WTC11 (cell line): ENCODE measurements at regions not wholly inside any gene's neighbourhood (a gene's known extent, or its start where the extent isn't known, plus 50 kb on each side); places are given as distances from the start of the nearest gene placed in this dataset.
"Not testable (repeated sequence)": the region's sequence is repeated elsewhere in the genome, so short reads cannot be mapped to it uniquely, and the experiment has no call there.

ENCODE experiments used
- ATAC-seq: fragments of 200-7000 bp; cut with Tn5 transposase; 2 replicates; pipeline ENCODE4 v1.10.0; 2021; ENCODE audit warnings: mild to moderate bottlenecking, moderate library complexity
- CTCF ChIA-PET: fragments of 300-600 bp; sonication (Branson Sonifier 250); formaldehyde crosslinking; loops from one replicate; lab custom pipeline; 2021; ENCODE audit warnings: antibody characterized with exemption; lab: Charles Lee
- POLR2A ChIA-PET: fragments of 350-600 bp; sonication (Branson Sonifier 250); formaldehyde crosslinking; loops from one replicate; lab custom pipeline; 2021; ENCODE audit warnings: antibody characterized with exemption; lab: Charles Lee
- DNase-seq: peaks from one replicate; pipeline ENCODE4 v3.0.0; 2021; ENCODE audit warnings: low spot score
- H3K27ac Mint-ChIP-seq: 2 replicates; pipeline ENCODE4 v1.8.0; 2021; ENCODE audit warnings: mixed read lengths
- H3K27me3 Mint-ChIP-seq: 2 replicates; pipeline ENCODE4 v1.8.0; 2021; ENCODE audit warnings: low read depth, mild to moderate bottlenecking, moderate library complexity, mixed read lengths
- H3K36me3 Mint-ChIP-seq: 2 replicates; pipeline ENCODE4 v1.8.0; 2021; ENCODE audit warnings: mixed read lengths
- H3K4me1 Mint-ChIP-seq: 2 replicates; pipeline ENCODE4 v1.8.0; 2022; ENCODE audit warnings: mixed read lengths
- H3K4me3 Mint-ChIP-seq: 2 replicates; pipeline ENCODE4 v1.8.0; 2021; ENCODE audit warnings: mild to moderate bottlenecking, moderate library complexity, mixed read lengths
- H3K9me3 Mint-ChIP-seq: 2 replicates; pipeline ENCODE4 v1.8.0; 2021; ENCODE audit warnings: mixed read lengths
- AFF4 ChIP-seq: sonication (generic); formaldehyde crosslinking; IDR thresholded peaks from 2 replicates; pipeline ENCODE4 v1.8.1; 2023; ENCODE audit warnings: mild to moderate bottlenecking, missing genetic modification reagents, borderline replicate concordance
- ATF3 ChIP-seq: sonication (generic); formaldehyde crosslinking; conservative IDR thresholded peaks from 2 replicates; pipeline ENCODE4 v1.8.1; 2022; ENCODE audit warnings: mild to moderate bottlenecking, missing genetic modification reagents
- ATF6 ChIP-seq: sonication (generic); formaldehyde crosslinking; IDR thresholded peaks from 2 replicates; pipeline ENCODE4 v1.8.1; 2023; ENCODE audit warnings: mild to moderate bottlenecking, missing genetic modification reagents
- CBFB ChIP-seq: sonication (generic); formaldehyde crosslinking; IDR thresholded peaks from 2 replicates; pipeline ENCODE4 v1.8.1; 2022; ENCODE audit warnings: mild to moderate bottlenecking, low read depth, missing genetic modification reagents
- CREB1 ChIP-seq: sonication (generic); formaldehyde crosslinking; IDR thresholded peaks from 2 replicates; pipeline ENCODE4 v1.8.0; 2023; ENCODE audit warnings: mild to moderate bottlenecking, missing genetic modification reagents
- E2F4 ChIP-seq: sonication (generic); formaldehyde crosslinking; IDR thresholded peaks from 2 replicates; pipeline ENCODE4 v1.8.1; 2022; ENCODE audit warnings: low read depth, mild to moderate bottlenecking, moderate library complexity, missing genetic modification reagents, borderline replicate concordance
- FOXK1 ChIP-seq: sonication (generic); formaldehyde crosslinking; IDR thresholded peaks from 2 replicates; pipeline ENCODE4 v1.8.0; 2022; ENCODE audit warnings: mild to moderate bottlenecking, moderate library complexity, missing genetic modification reagents
- FOXP1 ChIP-seq: sonication (generic); formaldehyde crosslinking; IDR thresholded peaks from 2 replicates; pipeline ENCODE4 v1.8.0; 2022; ENCODE audit warnings: missing genetic modification reagents, mild to moderate bottlenecking, moderate library complexity, borderline replicate concordance
- GTF2I ChIP-seq: fragments of 250-450 bp; sonication (Bioruptor Pico); conservative IDR thresholded peaks from 2 replicates; pipeline ENCODE4 v1.4.0; 2021; ENCODE audit warnings: mild to moderate bottlenecking
- MYBL2 ChIP-seq: sonication (generic); formaldehyde crosslinking; IDR thresholded peaks from 2 replicates; pipeline ENCODE4 v1.8.1; 2023; ENCODE audit warnings: mild to moderate bottlenecking, moderate library complexity, missing genetic modification reagents
- OVOL2 ChIP-seq: fragments of 250-450 bp; sonication (Bioruptor Pico); IDR thresholded peaks from 2 replicates; pipeline ENCODE4 v1.9.0; 2021; ENCODE audit warnings: mild to moderate bottlenecking, borderline replicate concordance
- PREB ChIP-seq: sonication (generic); formaldehyde crosslinking; IDR thresholded peaks from 2 replicates; pipeline ENCODE4 v1.8.1; 2022; ENCODE audit warnings: mild to moderate bottlenecking, missing genetic modification reagents, moderate library complexity, borderline replicate concordance
- STAT6 ChIP-seq: sonication (generic); formaldehyde crosslinking; conservative IDR thresholded peaks from 2 replicates; pipeline ENCODE4 v1.8.1; 2023; ENCODE audit warnings: mild to moderate bottlenecking, low read depth, missing genetic modification reagents, moderate library complexity
- USF1 ChIP-seq: sonication (generic); formaldehyde crosslinking; IDR thresholded peaks from 2 replicates; pipeline ENCODE4 v1.8.0; 2022; ENCODE audit warnings: mild to moderate bottlenecking, missing genetic modification reagents
- ZBTB21 ChIP-seq: sonication (generic); formaldehyde crosslinking; IDR thresholded peaks from 2 replicates; pipeline ENCODE4 v1.8.1; 2023; ENCODE audit warnings: mild to moderate bottlenecking, missing genetic modification reagents, borderline replicate concordance
- ZBTB43 ChIP-seq: sonication (generic); formaldehyde crosslinking; IDR thresholded peaks from 2 replicates; pipeline ENCODE4 v1.8.1; 2023; ENCODE audit warnings: mild to moderate bottlenecking, missing genetic modification reagents

- ATAC-seq, H3K4me3 Mint-ChIP-seq, CTCF ChIA-PET, H3K27ac Mint-ChIP-seq, H3K27me3 Mint-ChIP-seq, H3K4me1 Mint-ChIP-seq, H3K36me3 Mint-ChIP-seq, DNase-seq: not testable (repeated sequence)
- TF ChIP-seq GTF2I (CRISPR knock-in tag): 0 out of 2 replicates have a peak, but pooled peaks have one; percentile 7
- H3K9me3 Mint-ChIP-seq: peaks cover 11% of the 10 kb centered on the region
- POLR2A ChIA-PET: interaction anchor here (0.6 kb wide), 1 partner anchor 22 kb away, joined by 3 read pairs; no protein-coding TSS in a partner anchor
These were observed 230.6 kb upstream of the ETAA1 start for GRCh38 chr2:67166511-67166910.

GRCh38 chr2:67169417-67170140 is 227.6 kb upstream of the ETAA1 start:
- Mint-ChIP-seq H3K9me3 (peaks cover 11% of the 10 kb centered on the region), H3K27me3 (no peaks in the 10 kb centered on the region), H3K4me3 (no peak overlapping the region), H3K4me1 (no peaks in the 10 kb centered on the region), H3K36me3 (no peaks in the 10 kb centered on the region), H3K27ac (no peak overlapping the region)
- no peak for ATAC-seq
- ChIA-PET POLR2A (no interaction called here), CTCF (no interaction called here)
- no peak for TF ChIP-seq OVOL2 (CRISPR knock-in tag)
- no peak for TF ChIP-seq CBFB (CRISPR knock-in tag)
- TF ChIP-seq E2F4 (CRISPR knock-in tag): no peak
- DNase-seq: no peak

- ATAC-seq (no peak), DNase-seq (no peak)
- H3K4me3 Mint-ChIP-seq: no peak overlapping the region
- no peaks in the 10 kb centered on the region for H3K27me3 Mint-ChIP-seq
- CTCF ChIA-PET: no interaction called here
- no peaks in the 10 kb centered on the region for H3K4me1 Mint-ChIP-seq
- H3K36me3 Mint-ChIP-seq: no peaks in the 10 kb centered on the region
- POLR2A ChIA-PET: no interaction called here
- no peak overlapping the region for H3K27ac Mint-ChIP-seq
- 0 out of 2 replicates have a peak, but pooled peaks cover 4% of the 10 kb centered on the region for H3K9me3 Mint-ChIP-seq
- TF ChIP-seq AFF4 (CRISPR knock-in tag) (no peak), ZBTB21 (CRISPR knock-in tag) (no peak), STAT6 (CRISPR knock-in tag) (no peak), ZBTB43 (no peak), ATF6 (CRISPR knock-in tag) (no peak), ATF3 (CRISPR knock-in tag) (no peak), PREB (no peak), USF1 (CRISPR knock-in tag) (no peak), CREB1 (CRISPR knock-in tag) (no peak), MYBL2 (no peak), FOXK1 (CRISPR knock-in tag) (no peak), FOXP1 (CRISPR knock-in tag) (no peak)
These were observed 217.6 kb upstream of the ETAA1 start for GRCh38 chr2:67179526-67179925.
